ENCODE measurements at regions not wholly inside any gene's neighbourhood (a gene's known extent, or its start where the extent isn't known, plus 50 kb on each side); places are given as distances from the start of the nearest gene placed in this dataset.

GRCh38 chr5:152529440-152529839, 124.4 kb upstream of the NMUR2 start:
- TF ChIP-seq, protein P1, sequence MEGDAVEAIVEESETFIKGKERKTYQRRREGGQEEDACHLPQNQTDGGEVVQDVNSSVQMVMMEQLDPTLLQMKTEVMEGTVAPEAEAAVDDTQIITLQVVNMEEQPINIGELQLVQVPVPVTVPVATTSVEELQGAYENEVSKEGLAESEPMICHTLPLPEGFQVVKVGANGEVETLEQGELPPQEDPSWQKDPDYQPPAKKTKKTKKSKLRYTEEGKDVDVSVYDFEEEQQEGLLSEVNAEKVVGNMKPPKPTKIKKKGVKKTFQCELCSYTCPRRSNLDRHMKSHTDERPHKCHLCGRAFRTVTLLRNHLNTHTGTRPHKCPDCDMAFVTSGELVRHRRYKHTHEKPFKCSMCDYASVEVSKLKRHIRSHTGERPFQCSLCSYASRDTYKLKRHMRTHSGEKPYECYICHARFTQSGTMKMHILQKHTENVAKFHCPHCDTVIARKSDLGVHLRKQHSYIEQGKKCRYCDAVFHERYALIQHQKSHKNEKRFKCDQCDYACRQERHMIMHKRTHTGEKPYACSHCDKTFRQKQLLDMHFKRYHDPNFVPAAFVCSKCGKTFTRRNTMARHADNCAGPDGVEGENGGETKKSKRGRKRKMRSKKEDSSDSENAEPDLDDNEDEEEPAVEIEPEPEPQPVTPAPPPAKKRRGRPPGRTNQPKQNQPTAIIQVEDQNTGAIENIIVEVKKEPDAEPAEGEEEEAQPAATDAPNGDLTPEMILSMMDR (IDR thresholded peaks at IDR 0.05), result no peak
- no peak for TF ChIP-seq EP300 (IDR thresholded peaks at IDR 0.05)
- TF ChIP-seq POLR2A (IDR thresholded peaks at IDR 0.05), result no peak
